Ascending aorta (tissue), 2 donors: ENCODE measurements at regions not wholly inside any gene's neighbourhood (a gene's known extent, or its start where the extent isn't known, plus 50 kb on each side); places are given as distances from the start of the nearest gene placed in this dataset.

Experiments
- DNase-seq, 2 donors: peaks; one replicate each; pipeline ENCODE4 v3.0.0-alpha.2; 2019; ENCODE audit warnings: low spot score in 2 of 2
- H3K27ac ChIP-seq, 2 donors: fragments of 200-600 bp; sonication (generic); one replicate each; pipeline ENCODE4 v1.5.1; 2016 to 2017; ENCODE audit warnings: mild to moderate bottlenecking in 1 of 2
- H3K27me3 ChIP-seq: fragments of 200-600 bp; sonication (generic); one replicate; pipeline ENCODE4 v1.5.1; 2017
- H3K36me3 ChIP-seq, 2 donors: fragments of 200-600 bp; sonication (generic); one replicate each; pipeline ENCODE4 v1.5.1; 2016
- H3K4me1 ChIP-seq, 2 donors: fragments of 200-600 bp; sonication (generic); one replicate each; pipeline ENCODE4 v1.5.1; 2016 to 2017; ENCODE audit warnings: mild to moderate bottlenecking in 1 of 2
- H3K4me3 ChIP-seq, 2 donors: fragments of 200-600 bp; sonication (generic); one replicate each; pipeline ENCODE4 v1.5.1; 2016 to 2017; ENCODE audit warnings: mild to moderate bottlenecking in 1 of 2
- H3K9me3 ChIP-seq, 2 donors: fragments of 200-600 bp; sonication (generic); one replicate each; pipeline ENCODE4 v1.5.1; 2016
- CTCF ChIP-seq, 3 experiments: fragments of 200-600 bp in 2 of 3; fragments of 450-650 bp in 1 of 3; sonication (generic) in 2 of 3; IDR thresholded peaks; one replicate each; pipeline ENCODE4 v1.5.1; 2016 to 2019; ENCODE audit warnings: antibody characterized with exemption in 3 of 3, mild to moderate bottlenecking in 1 of 3, moderate library complexity in 1 of 3
- intact Hi-C: fragments of 100-400 bp; cut with DNase I; formaldehyde crosslinking; loops from one replicate; pipeline ENCODE4 v1.15.1; 2023

GRCh38 chr2:200156166-200156835 lies 150.2 kb upstream of the SPATS2L start:
- no peak for TF ChIP-seq CTCF (IDR thresholded peaks at IDR 0.05)
- H3K27me3 ChIP-seq: no peaks in the 10 kb centered on the region
- DNase-seq: no peak
- no peak overlapping the region for H3K27ac ChIP-seq
- H3K4me1 ChIP-seq: no peaks in the 10 kb centered on the region
- H3K36me3 ChIP-seq: no peaks in the 10 kb centered on the region
- no peaks in the 10 kb centered on the region for H3K9me3 ChIP-seq
- peak overlapping the region in 1 of 2 donors; percentile 46 for H3K4me3 ChIP-seq
- intact Hi-C loops: no loop called here

GRCh38 chr2:200158647-200159356 lies 147.7 kb upstream of the SPATS2L start:
- intact Hi-C loops: no loop called here
- no peak for TF ChIP-seq CTCF (IDR thresholded peaks at IDR 0.05)
- Histone ChIP-seq H3K4me3 (no peak overlapping the region), H3K27me3 (no peaks in the 10 kb centered on the region), H3K36me3 (no peaks in the 10 kb centered on the region), H3K9me3 (no peaks in the 10 kb centered on the region), H3K27ac (no peak overlapping the region), H3K4me1 (no peaks in the 10 kb centered on the region)
- DNase-seq: no peak

- intact Hi-C loops: no loop called here
Measured at GRCh38 chr2:200159357-200159707, 147.2 kb upstream of the SPATS2L start.

GRCh38 chr2:200159829-200160781 lies 146.4 kb upstream of the SPATS2L start:
- no peaks in the 10 kb centered on the region for H3K27me3 ChIP-seq
- no peak for TF ChIP-seq CTCF (IDR thresholded peaks at IDR 0.05)
- DNase-seq: no peak
- intact Hi-C loops: no loop called here
- H3K4me1 ChIP-seq: no peaks in the 10 kb centered on the region
- H3K36me3 ChIP-seq: no peaks in the 10 kb centered on the region
- H3K9me3 ChIP-seq: no peaks in the 10 kb centered on the region
- no peak overlapping the region for H3K4me3 ChIP-seq
- H3K27ac ChIP-seq: no peak overlapping the region

More at GRCh38 chr2:200159357-200159707, 147.2 kb upstream of the SPATS2L start:
- H3K4me1 ChIP-seq: no peaks in the 10 kb centered on the region
- TF ChIP-seq CTCF (IDR thresholded peaks at IDR 0.05): no peak
- H3K9me3 ChIP-seq: no peaks in the 10 kb centered on the region
- DNase-seq: no peak
- H3K27me3 ChIP-seq: no peaks in the 10 kb centered on the region
- no peak overlapping the region for H3K27ac ChIP-seq
- H3K36me3 ChIP-seq: no peaks in the 10 kb centered on the region
- H3K4me3 ChIP-seq: no peak overlapping the region

GRCh38 chr2:200161458-200161857 lies 145.0 kb upstream of the SPATS2L start:
- intact Hi-C loops: no loop called here
- no peaks in the 10 kb centered on the region for H3K36me3 ChIP-seq
- H3K4me3 ChIP-seq: no peak overlapping the region
- no peaks in the 10 kb centered on the region for H3K4me1 ChIP-seq
- H3K27ac ChIP-seq: no peak overlapping the region
- no peak for DNase-seq
- peaks cover 0 to 7% of the 10 kb centered on the region in 2 donors for H3K9me3 ChIP-seq
- no peak for TF ChIP-seq CTCF (IDR thresholded peaks at IDR 0.05)
- H3K27me3 ChIP-seq: no peaks in the 10 kb centered on the region
